Kidney capillary endothelial cell (primary cell): ENCODE measurements at regions not wholly inside any gene's neighbourhood (a gene's known extent, or its start where the extent isn't known, plus 50 kb on each side); places are given as distances from the start of the nearest gene placed in this dataset.

ENCODE experiments used
- DNase-seq: peaks from one replicate; pipeline ENCODE4 v3.0.0-alpha.2; 2018; ENCODE audit warnings: low spot score

GRCh38 chr13:78227709-78228108 is 309.1 kb upstream of the EDNRB start:
- no peak for DNase-seq

GRCh38 chr13:78215458-78216108 is 297.0 kb upstream of the EDNRB start:
- DNase-seq, result no peak

DNA sequence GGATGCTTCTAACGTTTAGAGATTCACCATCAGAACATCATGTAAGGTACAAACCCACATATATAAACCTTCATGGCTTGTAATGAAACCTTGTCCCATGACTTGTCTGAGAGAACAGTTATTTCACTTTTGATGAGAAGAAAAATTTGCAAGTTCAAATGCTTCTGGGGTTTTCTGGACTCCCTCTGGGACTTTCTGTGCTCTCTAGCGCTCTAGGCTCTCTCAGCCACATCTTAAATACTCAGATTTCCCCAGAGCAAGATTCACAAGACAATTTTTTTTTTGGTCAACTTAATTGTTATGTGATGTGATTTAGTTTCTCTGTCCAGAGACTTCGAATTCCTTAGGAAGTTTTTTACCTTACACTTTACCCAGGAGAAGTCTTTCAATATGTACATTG is 282.8 kb upstream of the EDNRB start:
- no peak for DNase-seq

- no peak for DNase-seq
Observed at GRCh38 chr13:78198821-78199220, 280.2 kb upstream of the EDNRB start.

DNA sequence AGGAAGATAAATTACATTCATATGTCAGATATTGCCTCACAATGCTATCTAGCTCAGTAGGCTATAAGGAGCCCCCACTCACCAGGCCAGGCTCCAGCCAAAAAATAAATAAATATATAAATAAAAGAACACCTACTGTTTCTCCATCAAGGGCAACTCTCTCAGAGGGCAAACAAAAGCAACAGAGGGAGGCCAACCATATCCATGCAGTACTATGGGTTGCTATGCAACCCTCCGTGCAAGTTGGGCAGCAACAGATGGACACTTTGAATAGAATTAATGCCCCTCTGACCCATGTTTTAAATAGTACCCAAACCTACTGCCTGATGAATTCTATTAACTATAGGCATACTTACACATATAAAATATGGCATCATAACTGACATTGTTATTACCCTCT is 279.8 kb upstream of the EDNRB start:
- DNase-seq, result no peak

DNA sequence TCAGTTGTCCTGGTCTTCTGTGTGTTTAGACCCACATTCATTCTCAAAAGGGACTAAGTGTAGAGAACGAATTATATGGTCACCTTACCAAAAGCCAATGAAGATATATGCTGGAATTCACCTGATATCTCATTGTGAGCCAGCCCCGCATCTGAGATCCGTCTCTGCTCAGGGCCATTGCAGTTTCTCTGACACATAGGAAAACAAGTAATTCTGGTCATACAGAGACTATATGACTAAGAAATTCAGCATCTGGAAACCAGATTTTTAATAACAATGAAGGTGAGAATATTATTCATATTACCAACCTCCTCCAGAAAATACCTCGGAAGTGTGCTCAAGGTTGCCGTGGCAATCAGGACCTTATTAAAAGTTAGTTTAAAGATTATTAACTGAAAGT is 278.6 kb upstream of the EDNRB start:
- no peak for DNase-seq

- DNase-seq, result no peak
Observed at GRCh38 chr13:78194904-78195639, 276.4 kb upstream of the EDNRB start.

DNA sequence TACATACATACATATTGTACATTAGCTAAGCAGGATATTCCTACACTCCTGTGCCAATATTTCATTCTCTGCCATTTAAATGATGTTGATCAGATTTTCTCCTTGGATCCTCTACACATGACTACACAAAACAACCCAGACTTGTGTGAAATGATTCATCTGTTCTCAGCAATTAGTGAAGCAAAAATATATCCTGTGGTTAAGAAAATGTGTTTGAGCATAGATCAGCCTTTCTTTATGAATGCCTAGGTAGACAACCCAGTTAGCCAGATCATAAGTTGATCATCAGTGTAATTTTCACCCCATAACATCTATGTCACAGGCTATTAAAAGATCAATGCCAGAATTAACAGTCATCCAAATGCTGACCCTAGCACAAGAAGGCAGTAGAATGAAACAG is 275.2 kb upstream of the EDNRB start:
- DNase-seq, result no peak

GRCh38 chr13:78192716-78193115 is 274.1 kb upstream of the EDNRB start:
- no peak for DNase-seq

DNA sequence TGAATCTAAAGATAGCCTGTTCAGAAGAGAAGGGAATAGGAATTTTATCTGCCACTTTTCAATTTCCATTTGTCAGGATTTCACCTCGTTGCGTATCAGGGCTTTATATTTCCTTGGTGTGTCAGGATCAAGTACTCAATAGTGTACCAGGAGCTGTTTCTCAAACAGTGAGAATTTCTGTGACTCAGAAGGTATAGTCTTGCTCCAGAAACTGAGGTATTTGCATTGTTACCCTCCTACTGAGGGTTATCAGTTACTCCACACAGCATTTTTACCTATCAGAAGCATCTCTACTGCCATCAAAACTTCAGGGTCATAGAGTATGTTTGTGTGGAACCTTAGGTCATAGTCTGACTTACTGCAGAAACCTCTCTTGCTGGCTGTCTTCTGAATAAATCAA is 271.7 kb upstream of the EDNRB start:
- DNase-seq, result no peak

GRCh38 chr13:78187781-78188180 is 269.1 kb upstream of the EDNRB start:
- no peak for DNase-seq

- no peak for DNase-seq
Observed at GRCh38 chr13:78185700-78186099, 267.1 kb upstream of the EDNRB start.

DNA sequence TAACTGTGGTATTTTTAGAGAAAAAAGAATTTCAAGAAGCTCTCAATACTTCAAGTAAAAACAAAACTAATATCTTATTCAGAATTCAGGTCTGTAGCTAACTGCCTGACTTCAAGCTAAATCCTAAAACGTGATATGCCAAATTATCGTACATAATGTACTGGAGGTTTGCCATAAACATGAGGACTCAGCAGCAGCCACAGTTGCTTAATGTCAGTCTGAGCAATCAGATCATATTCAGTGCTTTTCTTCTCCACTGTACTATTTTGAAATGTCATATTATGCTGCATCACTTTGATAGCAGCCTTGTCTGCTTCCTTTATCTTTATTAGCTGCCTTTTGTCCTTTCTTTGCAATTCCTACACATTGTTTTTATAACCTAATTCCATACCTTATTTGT is 265.1 kb upstream of the EDNRB start:
- DNase-seq, result no peak

DNA sequence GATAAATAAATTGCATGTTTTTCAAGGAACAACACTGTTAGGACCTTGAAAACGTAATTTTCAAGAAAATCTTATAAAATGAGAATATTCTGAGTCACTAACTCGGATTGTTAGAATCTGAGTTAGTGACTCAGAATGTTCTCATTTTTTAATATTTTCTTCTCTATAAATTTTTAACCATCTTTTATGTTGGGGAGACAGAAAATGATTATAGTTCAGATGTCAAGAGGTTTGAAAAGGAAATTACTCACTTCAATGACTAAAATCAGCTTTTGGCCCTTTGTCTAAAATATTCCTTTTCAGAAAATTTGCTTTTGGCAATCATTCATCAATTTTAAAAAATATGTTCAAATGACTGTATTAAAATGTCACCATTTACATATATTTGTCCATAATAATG is 264.2 kb upstream of the EDNRB start:
- DNase-seq, result no peak

DNA sequence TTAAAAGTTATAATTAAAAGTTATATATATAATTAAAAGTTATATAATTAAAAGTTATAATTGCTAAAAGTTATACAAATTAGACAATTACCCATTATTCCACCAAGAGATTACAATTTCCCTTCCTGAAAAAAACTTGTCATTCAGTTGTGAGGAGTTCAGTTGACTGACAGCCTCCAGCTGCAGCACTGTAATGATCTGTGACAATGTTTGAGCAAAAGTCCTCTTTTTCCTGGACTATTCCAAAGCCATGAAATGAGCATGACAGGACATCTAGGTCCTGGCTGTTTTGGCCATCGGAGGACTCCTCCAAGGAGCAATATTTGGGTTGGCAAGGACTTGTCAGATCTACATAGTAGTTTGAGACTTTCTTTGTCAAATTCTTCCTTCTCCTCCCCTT is 258.7 kb upstream of the EDNRB start:
- no peak for DNase-seq

- DNase-seq, result no peak
Observed at GRCh38 chr13:78176880-78177279, 258.2 kb upstream of the EDNRB start.

DNA sequence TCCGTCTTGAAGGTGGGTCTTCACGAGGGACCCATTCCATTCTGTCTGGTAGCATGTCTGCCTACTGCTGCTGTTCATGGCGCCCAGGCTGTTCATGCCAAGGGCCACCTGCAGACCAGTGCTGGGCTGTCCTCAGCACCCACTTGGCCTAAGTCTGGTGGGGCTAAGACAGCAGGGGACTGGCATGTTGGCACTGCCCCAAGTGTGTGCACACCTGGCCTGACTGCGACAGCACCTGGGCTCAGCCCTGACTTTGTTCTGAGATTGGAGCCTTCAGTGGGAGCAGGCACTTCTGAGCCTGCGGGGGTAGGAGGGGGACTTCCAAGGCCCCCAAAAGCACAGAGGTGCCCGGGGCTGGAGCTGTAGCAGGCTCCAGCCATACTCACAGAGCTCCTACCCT is 250.8 kb upstream of the EDNRB start:
- no peak for DNase-seq

DNA sequence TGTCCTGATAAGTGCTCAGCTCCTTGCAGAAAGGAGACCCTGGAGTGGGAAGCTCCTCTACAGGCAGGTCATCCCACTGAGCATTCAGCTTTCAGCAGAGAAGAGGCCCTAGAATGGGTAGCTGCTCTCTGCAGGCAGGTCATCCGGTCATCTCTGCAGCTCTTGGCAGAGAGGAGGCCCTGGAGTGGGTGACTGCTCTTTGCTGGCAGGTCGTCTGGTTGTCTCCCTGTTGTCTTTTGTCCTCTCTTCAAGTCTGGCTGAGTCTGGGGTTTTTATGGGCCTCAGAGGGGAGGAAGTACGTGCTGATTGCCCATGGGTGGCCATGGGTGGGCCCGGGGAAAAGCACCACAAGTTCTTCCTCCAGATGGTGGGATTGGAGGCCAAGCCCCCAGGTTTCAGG is 250.3 kb upstream of the EDNRB start:
- DNase-seq, result no peak

- no peak for DNase-seq
Observed at GRCh38 chr13:78161266-78161665, 242.6 kb upstream of the EDNRB start.

DNA sequence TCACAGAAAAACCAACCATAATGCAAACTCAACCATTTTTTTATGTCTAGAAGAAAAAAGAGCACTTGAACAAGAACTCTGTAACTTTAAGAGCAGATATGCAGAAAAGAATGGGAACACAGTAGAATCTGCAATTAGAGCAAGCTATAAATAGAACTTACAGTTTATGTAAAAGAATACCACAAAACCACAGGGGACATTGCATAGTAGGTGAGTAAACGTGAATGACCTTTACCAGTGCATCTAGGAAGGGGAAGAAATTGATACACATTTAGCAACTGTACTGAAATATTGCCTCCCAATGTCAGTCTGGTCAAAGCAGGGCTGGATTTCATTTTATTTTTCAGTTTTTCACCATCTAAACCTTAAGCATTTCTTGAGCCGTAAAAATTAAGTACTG is 242.2 kb upstream of the EDNRB start:
- no peak for DNase-seq

- DNase-seq, result no peak
Observed at GRCh38 chr13:78152415-78152814, 233.8 kb upstream of the EDNRB start.

DNA sequence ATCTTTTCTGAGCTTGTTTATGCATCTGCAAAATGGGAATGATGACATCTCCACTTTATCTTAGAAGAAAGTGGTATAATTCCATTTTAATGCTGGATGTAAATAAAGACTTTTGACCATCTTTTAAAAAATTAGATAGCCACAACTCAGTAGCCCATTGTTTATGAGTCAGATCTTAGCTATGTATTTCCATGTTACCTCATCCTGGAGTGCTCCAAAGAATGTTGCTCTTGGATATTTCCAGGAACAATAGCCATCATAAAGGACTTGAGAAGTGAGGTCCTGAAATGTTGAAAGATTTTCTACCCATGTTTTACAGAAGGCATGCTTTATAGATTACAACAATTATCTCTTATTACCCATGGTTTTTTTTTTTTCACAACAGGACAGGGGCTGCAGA is 229.3 kb upstream of the EDNRB start:
- DNase-seq, result peak; percentile 90

DNA sequence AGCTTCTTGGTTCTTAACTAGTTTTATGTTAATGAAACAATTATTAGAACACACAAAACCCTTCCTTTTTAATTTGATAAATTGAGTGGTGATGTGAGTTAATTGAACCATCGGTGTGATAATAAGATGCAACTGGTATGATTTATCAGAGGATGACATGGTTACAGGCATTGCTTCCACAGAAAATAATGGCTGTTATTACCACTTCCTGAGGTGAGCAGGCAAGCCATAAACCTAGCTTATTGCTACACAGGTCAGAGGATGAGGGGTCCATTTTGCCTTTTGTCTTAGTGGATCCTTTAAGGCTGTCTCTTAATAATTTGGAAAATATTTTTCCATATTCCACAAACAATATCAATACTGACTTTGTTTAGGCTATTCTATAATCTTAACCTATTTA is 226.6 kb upstream of the EDNRB start:
- no peak for DNase-seq

GRCh38 chr13:78139765-78140164 is 221.1 kb upstream of the EDNRB start:
- DNase-seq, result no peak
